OCI-LY7 (cell line): ENCODE measurements at regions not wholly inside any gene's neighbourhood (a gene's known extent, or its start where the extent isn't known, plus 50 kb on each side); places are given as distances from the start of the nearest gene placed in this dataset. TPM values are rescaled to one million over a fixed set of nuclear protein-coding genes. Genes with fewer than 3 reads are reported as not detected.

ENCODE experiments used
- BruUV-seq: library from RNA; stranded (reverse); fragments of 400-500 nt; replicated peaks from 2 replicates; lab custom pipeline; 2021; lab: Mats Ljungman, UMichigan
- CTCF ChIA-PET: fragments of 300-600 bp; sonication (Branson Sonifier 250); formaldehyde crosslinking; loops from one replicate; lab custom pipeline; 2022; ENCODE audit warnings: antibody characterized with exemption; ENCODE audit not compliant: unreplicated experiment; lab: Charles Lee
- POLR2A ChIA-PET: fragments of 300-600 bp; sonication (Branson Sonifier 250); formaldehyde crosslinking; loops from one replicate; lab custom pipeline; 2022; ENCODE audit warnings: antibody characterized with exemption; lab: Charles Lee
- DNase-seq: peaks from one replicate; pipeline ENCODE4 v3.0.0-alpha.2; 2015; ENCODE audit warnings: low spot score
- H2AFZ ChIP-seq: fragments of 200-600 bp; sonication (generic), shearing (Covaris generic); 2 replicates; pipeline ENCODE4 v1.6.1; 2014; ENCODE audit warnings: mild to moderate bottlenecking, antibody characterized with exemption, low read length, moderate library complexity
- H3K27ac ChIP-seq: fragments of 200-600 bp; sonication (generic); 2 replicates; pipeline ENCODE4 v1.5.1; 2014; ENCODE audit warnings: mixed run types, low read depth, mild to moderate bottlenecking, moderate library complexity, low read length, inconsistent platforms; ENCODE audit not compliant: poor library complexity, severe bottlenecking
- H3K36me3 ChIP-seq: fragments of 200-600 bp; sonication (generic); 2 replicates; pipeline ENCODE4 v1.6.1; 2014; ENCODE audit warnings: mild to moderate bottlenecking, antibody characterized with exemption, low read length, moderate library complexity, mixed read lengths; ENCODE audit not compliant: insufficient read depth
- H3K4me1 ChIP-seq: fragments of 200-600 bp; sonication (generic); 2 replicates; pipeline ENCODE4 v1.5.1; 2014; ENCODE audit warnings: mild to moderate bottlenecking, low read length; ENCODE audit not compliant: insufficient read depth, poor library complexity, severe bottlenecking
- H3K4me2 ChIP-seq: fragments of 200-600 bp; sonication (generic); 2 replicates; pipeline ENCODE4 v1.6.1; 2014; ENCODE audit warnings: mild to moderate bottlenecking, low read length
- H3K4me3 ChIP-seq: fragments of 200-600 bp; sonication (generic); 2 replicates; pipeline ENCODE4 v1.5.1; 2014; ENCODE audit warnings: mild to moderate bottlenecking, low read depth, low read length; ENCODE audit not compliant: poor library complexity, severe bottlenecking
- H3K79me2 ChIP-seq: fragments of 200-600 bp; sonication (generic); 2 replicates; pipeline ENCODE4 v1.6.1; 2016; ENCODE audit warnings: low read depth, mild to moderate bottlenecking, low read length, moderate library complexity, mixed read lengths; ENCODE audit not compliant: insufficient read depth
- H3K9me2 ChIP-seq: fragments of 200-600 bp; sonication (generic); 2 replicates; pipeline ENCODE4 v1.6.1; 2016; ENCODE audit warnings: mild to moderate bottlenecking, low read length, mixed read lengths; ENCODE audit not compliant: insufficient read depth
- H3K9me3 ChIP-seq: fragments of 200-600 bp; sonication (generic); 2 replicates; pipeline ENCODE4 v1.6.1; 2014; ENCODE audit warnings: mild to moderate bottlenecking, mixed run types, low read length, mixed read lengths
- H4K20me1 ChIP-seq: fragments of 200-600 bp; sonication (generic); 2 replicates; pipeline ENCODE4 v1.6.1; 2014; ENCODE audit warnings: mild to moderate bottlenecking, antibody characterized with exemption, low read length, moderate library complexity, mixed read lengths; ENCODE audit not compliant: insufficient read depth
- CTCF ChIP-seq: fragments of 200-600 bp; sonication (generic); conservative IDR thresholded peaks from 2 replicates; pipeline ENCODE4 v1.5.1; 2014; ENCODE audit warnings: mild to moderate bottlenecking, antibody characterized with exemption, low read length, moderate library complexity, mixed read lengths
- EZH2phosphoT487 ChIP-seq: fragments of 200-600 bp; sonication (generic); IDR thresholded peaks from 2 replicates; pipeline ENCODE4 v1.6.1; 2018; ENCODE audit warnings: low read depth, borderline replicate concordance, mild to moderate bottlenecking, mixed run types, antibody characterized with exemption, low read length, moderate library complexity, mixed read lengths
- intact Hi-C: fragments of 100-400 bp; cut with micrococcal nuclease; formaldehyde crosslinking; loops from one replicate; pipeline ENCODE4 v1.10.0; 2022; ENCODE audit not compliant: unreplicated experiment
- small RNA-seq: library from RNA; depleted of rRNA; stranded (forward); fragments of <200 nt; gene quantifications from one replicate; pipeline ENCODE3, GENCODE V24; 2014

- H3K9me2 ChIP-seq: no peaks in the 10 kb centered on the region
- TF ChIP-seq EZH2phosphoT487: no peak
- no peak for TF ChIP-seq CTCF
- no peaks in the 10 kb centered on the region for H3K9me3 ChIP-seq
- H2AFZ ChIP-seq: no peak overlapping the region
- intact Hi-C loops: no loop called here
- no peak for DNase-seq
- no TSS peak for BruUV-seq
- no peak overlapping the region for H3K4me2 ChIP-seq
- POLR2A ChIA-PET: no interaction called here
- H3K79me2 ChIP-seq: no peaks in the 10 kb centered on the region
- H4K20me1 ChIP-seq: no peaks in the 10 kb centered on the region
- CTCF ChIA-PET: interaction anchor here (0.5 kb wide), 1 partner anchor 76 kb away, joined by 3 read pairs; no protein-coding TSS in a partner anchor
- no peaks in the 10 kb centered on the region for H3K36me3 ChIP-seq
- no peak overlapping the region for H3K4me3 ChIP-seq
- no peaks in the 10 kb centered on the region for H3K4me1 ChIP-seq
- H3K27ac ChIP-seq: no peak overlapping the region
Measured at GRCh38 chr14:63100552-63100951, 55.3 kb upstream of the KCNH5 start.

- DNase-seq: no peak
- H3K4me3 ChIP-seq: no peak overlapping the region
- no peak overlapping the region for H3K4me2 ChIP-seq
- ChIA-PET CTCF (no interaction called here), POLR2A (no interaction called here)
- no peaks in the 10 kb centered on the region for H3K9me2 ChIP-seq
- TF ChIP-seq EZH2phosphoT487 (no peak), CTCF (no peak)
- no peaks in the 10 kb centered on the region for H3K4me1 ChIP-seq
- intact Hi-C loops: no loop called here
- H3K27ac ChIP-seq: no peak overlapping the region
- H3K79me2 ChIP-seq: no peaks in the 10 kb centered on the region
- no TSS peak for BruUV-seq
- H4K20me1 ChIP-seq: no peaks in the 10 kb centered on the region
- no peak overlapping the region for H2AFZ ChIP-seq
- no peaks in the 10 kb centered on the region for H3K9me3 ChIP-seq
- H3K36me3 ChIP-seq: no peaks in the 10 kb centered on the region
Measured at GRCh38 chr14:63096186-63096585, 50.9 kb upstream of the KCNH5 start.

Small RNA genes lying in the stretch of these regions (small RNA-seq; reads per million reads assigned to genes)
- not detected for gene PARP1P2
